Inflammatory macrophage treated with lipopolysaccharide for 1 hour (primary cell): ENCODE measurements at regions not wholly inside any gene's neighbourhood (a gene's known extent, or its start where the extent isn't known, plus 50 kb on each side); places are given as distances from the start of the nearest gene placed in this dataset.
"Not testable (repeated sequence)": the region's sequence is repeated elsewhere in the genome, so short reads cannot be mapped to it uniquely, and the experiment has no call there.

ENCODE experiments used
- DNase-seq, 2 donors: peaks; one replicate each; pipeline ENCODE4 v3.0.0-alpha.2; 2020 to 2022

- DNase-seq = peak; percentile 6 to 13
Observed at GRCh38 chr2:58798676-58799208, 557.6 kb upstream of the FANCL start.

- DNase-seq = peak in 1 of 2 donors; percentile 0
Observed at GRCh38 chr2:58796239-58796910, 555.2 kb upstream of the FANCL start.

- no peak for DNase-seq
Observed at GRCh38 chr2:58794916-58795315, 553.8 kb upstream of the FANCL start.

GRCh38 chr2:58794103-58794502, 553.0 kb upstream of the FANCL start:
- DNase-seq = no peak

GRCh38 chr2:58788402-58788801, 547.3 kb upstream of the FANCL start:
- no peak for DNase-seq

GRCh38 chr2:58770846-58771245, 529.7 kb upstream of the FANCL start:
- no peak for DNase-seq

- DNase-seq = no peak
Observed at GRCh38 chr2:58769864-58770234, 528.7 kb upstream of the FANCL start.

GRCh38 chr2:58769111-58769863, 528.2 kb upstream of the FANCL start:
- no peak for DNase-seq

GRCh38 chr2:58768715-58769080, 527.6 kb upstream of the FANCL start:
- DNase-seq = no peak

GRCh38 chr2:58767828-58768714, 526.9 kb upstream of the FANCL start:
- DNase-seq = no peak

GRCh38 chr2:58764338-58765104, 523.4 kb upstream of the FANCL start:
- no peak for DNase-seq

GRCh38 chr2:58762176-58762781, 521.2 kb upstream of the FANCL start:
- DNase-seq = peak; percentile 15 to 76

- no peak for DNase-seq
Observed at GRCh38 chr2:58757971-58758370, 516.8 kb upstream of the FANCL start.

- DNase-seq = no peak
Observed at GRCh38 chr2:58756336-58756735, 515.2 kb upstream of the FANCL start.

- not testable (repeated sequence) for DNase-seq
Observed at GRCh38 chr2:58752507-58752906, 511.4 kb upstream of the FANCL start.

GRCh38 chr2:58751676-58752075, 510.6 kb upstream of the FANCL start:
- not testable (repeated sequence) for DNase-seq

GRCh38 chr2:58749041-58749440, 507.9 kb upstream of the FANCL start:
- DNase-seq = no peak

GRCh38 chr2:58745334-58745733, 504.2 kb upstream of the FANCL start:
- not testable (repeated sequence) for DNase-seq

GRCh38 chr2:58740426-58740825, 499.3 kb upstream of the FANCL start:
- DNase-seq = no peak

GRCh38 chr2:58739033-58739432, 497.9 kb upstream of the FANCL start:
- DNase-seq = peak; percentile 7 to 13

- no peak for DNase-seq
Observed at GRCh38 chr2:58734365-58734764, 493.2 kb upstream of the FANCL start.

GRCh38 chr2:58732999-58733398, 491.9 kb upstream of the FANCL start:
- DNase-seq = no peak
